ENCODE measurements at regions not wholly inside any gene's neighbourhood (a gene's known extent, or its start where the extent isn't known, plus 50 kb on each side); places are given as distances from the start of the nearest gene placed in this dataset.

- TF ChIP-seq CTCF (IDR thresholded peaks at IDR 0.05; ENCODE audit: low read depth, low read length, poor library complexity, severe bottlenecking): no peak
- no peak for TF ChIP-seq EZH2phosphoT487 (IDR thresholded peaks at IDR 0.05; ENCODE audit: borderline replicate concordance, low read length)
Measured at GRCh38 chr20:51077686-51078060, 54.8 kb upstream of the KCNG1 start.

All from DOHH2 (cell line).